ENCODE measurements at regions not wholly inside any gene's neighbourhood (a gene's known extent, or its start where the extent isn't known, plus 50 kb on each side); places are given as distances from the start of the nearest gene placed in this dataset.

GRCh38 chr11:22976146-22976545 is 115.9 kb upstream of the CCDC179 start:
- no peak for DNase-seq

GRCh38 chr11:22982903-22983302 is 122.6 kb upstream of the CCDC179 start:
- H3K4me1 ChIP-seq, result no peaks in the 10 kb centered on the region
- no peaks in the 10 kb centered on the region for H3K27me3 ChIP-seq (ENCODE audit: low read depth)
- no peak for DNase-seq
- H3K27ac ChIP-seq (replicated peaks), result no peak overlapping the region
- no peaks in the 10 kb centered on the region for H3K36me3 ChIP-seq
- no peak overlapping the region for H3K4me3 ChIP-seq
- H3K9me3 ChIP-seq (replicated peaks), result no peaks in the 10 kb centered on the region
- intact Hi-C loops (cut with micrococcal nuclease), result no loop called here
- TF ChIP-seq CTCF (IDR thresholded peaks at IDR 0.05; ENCODE audit: borderline replicate concordance), result no peak

More at GRCh38 chr11:22976146-22976545, 115.9 kb upstream of the CCDC179 start:
- Histone ChIP-seq H3K4me3 (no peak overlapping the region), H3K9me3 (replicated peaks) (no peaks in the 10 kb centered on the region), H3K36me3 (no peaks in the 10 kb centered on the region), H3K27me3 (ENCODE audit: low read depth) (no peaks in the 10 kb centered on the region), H3K4me1 (no peaks in the 10 kb centered on the region), H3K27ac (replicated peaks) (no peak overlapping the region)
- no peak for TF ChIP-seq CTCF (IDR thresholded peaks at IDR 0.05; ENCODE audit: borderline replicate concordance)
- intact Hi-C loops (cut with micrococcal nuclease), result no loop called here

- Histone ChIP-seq H3K4me1 (no peaks in the 10 kb centered on the region), H3K27ac (replicated peaks) (no peak overlapping the region), H3K4me3 (no peak overlapping the region), H3K9me3 (replicated peaks) (no peaks in the 10 kb centered on the region), H3K27me3 (ENCODE audit: low read depth) (no peaks in the 10 kb centered on the region), H3K36me3 (no peaks in the 10 kb centered on the region)
- no peak for TF ChIP-seq CTCF (IDR thresholded peaks at IDR 0.05; ENCODE audit: borderline replicate concordance)
- DNase-seq, result no peak
- intact Hi-C loops (cut with micrococcal nuclease), result no loop called here
These were observed 123.8 kb upstream of the CCDC179 start for GRCh38 chr11:22984045-22984444.

GRCh38 chr11:22989371-22989770 is 129.1 kb upstream of the CCDC179 start:
- Histone ChIP-seq H3K4me1 (no peaks in the 10 kb centered on the region), H3K27ac (replicated peaks) (no peak overlapping the region), H3K36me3 (peaks cover 7% of the 10 kb centered on the region), H3K9me3 (replicated peaks) (peaks cover 32% of the 10 kb centered on the region), H3K27me3 (ENCODE audit: low read depth) (no peaks in the 10 kb centered on the region), H3K4me3 (no peak overlapping the region)
- no peak for TF ChIP-seq CTCF (IDR thresholded peaks at IDR 0.05; ENCODE audit: borderline replicate concordance)
- DNase-seq, result no peak
- intact Hi-C loops (cut with micrococcal nuclease), result no loop called here

- H3K4me3 ChIP-seq, result no peak overlapping the region
- no peak overlapping the region for H3K27ac ChIP-seq (replicated peaks)
- DNase-seq, result no peak
- no peaks in the 10 kb centered on the region for H3K27me3 ChIP-seq (ENCODE audit: low read depth)
- no peaks in the 10 kb centered on the region for H3K4me1 ChIP-seq
- peaks cover 7% of the 10 kb centered on the region for H3K36me3 ChIP-seq
- H3K9me3 ChIP-seq (replicated peaks), result peaks cover 32% of the 10 kb centered on the region
- TF ChIP-seq CTCF (IDR thresholded peaks at IDR 0.05; ENCODE audit: borderline replicate concordance), result no peak
- intact Hi-C loops (cut with micrococcal nuclease), result no loop called here
These were observed 130.9 kb upstream of the CCDC179 start for GRCh38 chr11:22991196-22991595.

GRCh38 chr11:23006730-23007129 is 146.5 kb upstream of the CCDC179 start:
- no peak overlapping the region for H3K27ac ChIP-seq (replicated peaks)
- H3K27me3 ChIP-seq (ENCODE audit: low read depth), result no peaks in the 10 kb centered on the region
- intact Hi-C loops (cut with micrococcal nuclease), result no loop called here
- TF ChIP-seq CTCF (IDR thresholded peaks at IDR 0.05; ENCODE audit: borderline replicate concordance), result no peak
- no peak overlapping the region for H3K4me3 ChIP-seq
- H3K4me1 ChIP-seq, result no peaks in the 10 kb centered on the region
- H3K9me3 ChIP-seq (replicated peaks), result peaks cover 27% of the 10 kb centered on the region
- H3K36me3 ChIP-seq, result no peaks in the 10 kb centered on the region
- no peak for DNase-seq
